Tongue (tissue), 1 donor: ENCODE measurements at regions not wholly inside any gene's neighbourhood (a gene's known extent, or its start where the extent isn't known, plus 50 kb on each side); places are given as distances from the start of the nearest gene placed in this dataset.

Experiments
- DNase-seq: peaks from one replicate; pipeline ENCODE4 v3.0.0-alpha.2; 2015

GRCh38 chr13:26155568-26155967 lies 66.5 kb downstream of the RNF6 start:
- DNase-seq = no peak

GRCh38 chr13:26133851-26134250 lies 82.0 kb upstream of the SHISA2 start:
- no peak for DNase-seq

- DNase-seq = peak; percentile 21
These were observed 81.5 kb upstream of the SHISA2 start for GRCh38 chr13:26133286-26133685.

- peak; percentile 41 for DNase-seq
These were observed 80.9 kb upstream of the SHISA2 start for GRCh38 chr13:26132756-26133155.

- DNase-seq = no peak
These were observed 76.9 kb upstream of the SHISA2 start for GRCh38 chr13:26128676-26129075.

GRCh38 chr13:26117620-26118019 lies 65.8 kb upstream of the SHISA2 start:
- DNase-seq = no peak

- DNase-seq = no peak
These were observed 61.0 kb upstream of the SHISA2 start for GRCh38 chr13:26112843-26113242.

- no peak for DNase-seq
These were observed 60.0 kb upstream of the SHISA2 start for GRCh38 chr13:26111797-26112196.
